Erythroblast (primary cell): ENCODE measurements at regions not wholly inside any gene's neighbourhood (a gene's known extent, or its start where the extent isn't known, plus 50 kb on each side); places are given as distances from the start of the nearest gene placed in this dataset.

Experiments
- DNase-seq, 2 experiments: peaks; one replicate each; lab custom pipeline; 2025; lab: John Stamatoyannopoulos, UW
- GATA1 ChIP-seq: IDR thresholded peaks from 2 replicates; pipeline ENCODE4 v1.6.1; 2011; ENCODE audit warnings: low read depth, mild to moderate bottlenecking, control low read depth, low read length, moderate library complexity
- POLR2A ChIP-seq: IDR thresholded peaks from 2 replicates; pipeline ENCODE4 v1.6.1; 2011; ENCODE audit warnings: mild to moderate bottlenecking, low read length

DNA sequence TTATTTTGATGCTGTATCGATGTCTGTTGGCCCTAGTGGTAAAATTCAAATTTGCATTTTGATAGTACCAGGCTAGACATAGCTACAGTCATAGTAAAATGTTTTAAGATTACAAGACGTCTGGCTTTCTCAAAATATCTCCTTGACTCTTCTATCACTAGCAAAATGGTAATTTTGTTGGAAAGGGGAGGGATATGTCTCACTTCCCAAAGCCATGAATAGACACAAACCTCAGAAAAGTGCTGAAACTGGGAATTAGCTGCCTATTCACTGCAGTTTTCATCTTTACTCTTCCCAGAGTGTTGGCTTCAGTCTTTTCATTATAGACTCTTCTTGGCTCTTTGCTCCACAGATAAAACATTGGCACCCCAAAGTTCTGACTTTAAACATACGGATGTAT, 1009.9 kb downstream of the ADGRL2 start:
- no peak for TF ChIP-seq GATA1
- no peak for TF ChIP-seq POLR2A
- DNase-seq, result no peak

DNA sequence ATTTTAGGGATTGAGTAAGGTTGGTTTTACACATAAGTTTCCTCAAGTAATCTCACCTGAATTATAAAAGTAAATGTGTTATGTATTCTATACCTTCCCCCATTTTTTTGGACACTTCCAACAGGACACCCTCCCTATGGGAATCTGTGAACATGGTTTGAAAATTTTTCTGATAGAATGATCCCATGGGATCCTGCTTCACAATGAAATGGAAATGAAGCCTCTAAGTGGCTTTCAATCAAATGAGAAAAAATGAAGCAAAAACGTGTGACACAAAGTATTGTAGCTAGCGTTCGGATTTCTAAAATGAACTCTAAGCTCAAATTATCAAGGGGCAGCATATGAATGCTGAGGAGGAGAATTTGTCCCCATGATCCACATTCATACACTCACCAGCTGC, 1006.8 kb downstream of the ADGRL2 start:
- no peak for DNase-seq
- TF ChIP-seq POLR2A, result no peak
- no peak for TF ChIP-seq GATA1

DNA sequence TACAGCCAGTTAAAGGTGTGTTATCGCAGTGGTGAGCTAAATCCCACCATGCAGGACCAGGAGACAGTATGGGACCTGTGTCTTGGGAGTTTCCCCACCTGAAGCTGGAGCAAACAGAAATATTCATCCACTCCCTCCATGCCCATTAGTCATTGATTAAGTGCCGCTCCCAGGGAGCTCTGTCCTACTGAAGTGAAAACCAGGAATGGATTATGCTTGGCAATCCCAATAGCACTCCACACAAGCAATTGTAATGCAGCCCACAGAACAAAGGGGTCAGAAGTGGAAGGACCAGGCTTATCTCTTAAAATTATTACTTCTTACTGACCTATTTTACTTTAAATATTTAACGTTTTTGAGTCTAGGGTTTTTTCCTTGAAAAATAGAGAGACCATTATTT, 1005.4 kb downstream of the ADGRL2 start:
- no peak for DNase-seq
- TF ChIP-seq POLR2A, result no peak
- TF ChIP-seq GATA1, result no peak

DNA sequence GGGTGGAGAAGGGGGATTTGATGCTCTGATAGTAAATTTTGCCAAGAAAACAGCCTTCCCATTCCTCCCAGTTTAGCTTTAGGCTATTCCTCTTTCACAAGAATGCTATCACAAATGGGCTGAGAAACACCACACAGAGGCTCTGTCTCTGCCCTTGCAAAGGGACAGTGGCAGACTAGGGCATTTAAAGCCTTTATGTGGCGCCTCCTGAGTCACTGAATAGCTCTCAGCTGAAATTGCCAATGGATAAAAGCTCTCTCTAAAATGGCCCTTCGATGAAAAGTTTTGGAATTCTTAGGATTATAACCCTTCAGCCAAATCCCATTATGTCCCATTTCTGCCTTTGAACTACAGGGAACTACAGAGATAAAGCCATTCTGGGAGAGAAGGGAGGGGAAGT, 1000.4 kb downstream of the ADGRL2 start:
- TF ChIP-seq POLR2A, result no peak
- no peak for TF ChIP-seq GATA1
- no peak for DNase-seq

DNA sequence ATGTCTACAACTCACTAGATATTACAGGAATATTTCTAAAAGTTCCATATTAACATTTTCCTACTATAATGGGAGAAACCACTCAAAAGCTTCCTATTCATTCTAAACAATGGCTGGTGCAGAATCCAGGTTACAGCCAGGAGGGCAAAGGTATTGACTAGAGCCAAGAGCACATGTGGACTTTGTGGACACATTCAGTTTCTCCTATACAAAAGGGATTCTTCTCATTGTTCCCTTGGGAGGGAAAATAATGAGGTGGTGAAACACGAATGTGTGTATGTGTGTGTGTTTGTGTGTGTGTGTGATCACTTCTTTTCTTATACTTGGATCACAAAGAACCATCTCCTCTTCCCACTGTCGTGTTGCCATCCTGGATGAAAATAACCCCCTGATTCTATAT, 1000.0 kb downstream of the ADGRL2 start:
- no peak for TF ChIP-seq POLR2A
- no peak for TF ChIP-seq GATA1
- no peak for DNase-seq

DNA sequence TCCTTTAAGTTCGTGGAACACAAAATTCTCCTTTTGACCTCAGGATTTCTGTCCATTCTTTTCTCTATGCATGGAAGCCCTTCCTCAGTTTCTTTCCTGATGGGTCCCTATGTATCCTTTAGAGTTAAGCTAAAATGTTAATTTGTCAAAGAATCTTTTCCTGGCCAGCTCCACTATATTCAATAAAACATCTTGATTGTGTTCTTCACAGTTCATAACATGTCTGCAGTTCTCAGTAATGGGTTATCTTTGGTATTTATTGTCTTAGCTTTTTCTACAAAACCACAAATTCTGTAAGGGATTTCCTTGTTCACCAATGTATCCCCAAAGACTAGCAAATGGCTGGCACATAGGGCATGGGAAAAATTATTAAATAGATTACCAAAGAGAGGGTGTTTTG, 998.5 kb downstream of the ADGRL2 start:
- no peak for DNase-seq
- TF ChIP-seq POLR2A (no peak), GATA1 (no peak)

DNA sequence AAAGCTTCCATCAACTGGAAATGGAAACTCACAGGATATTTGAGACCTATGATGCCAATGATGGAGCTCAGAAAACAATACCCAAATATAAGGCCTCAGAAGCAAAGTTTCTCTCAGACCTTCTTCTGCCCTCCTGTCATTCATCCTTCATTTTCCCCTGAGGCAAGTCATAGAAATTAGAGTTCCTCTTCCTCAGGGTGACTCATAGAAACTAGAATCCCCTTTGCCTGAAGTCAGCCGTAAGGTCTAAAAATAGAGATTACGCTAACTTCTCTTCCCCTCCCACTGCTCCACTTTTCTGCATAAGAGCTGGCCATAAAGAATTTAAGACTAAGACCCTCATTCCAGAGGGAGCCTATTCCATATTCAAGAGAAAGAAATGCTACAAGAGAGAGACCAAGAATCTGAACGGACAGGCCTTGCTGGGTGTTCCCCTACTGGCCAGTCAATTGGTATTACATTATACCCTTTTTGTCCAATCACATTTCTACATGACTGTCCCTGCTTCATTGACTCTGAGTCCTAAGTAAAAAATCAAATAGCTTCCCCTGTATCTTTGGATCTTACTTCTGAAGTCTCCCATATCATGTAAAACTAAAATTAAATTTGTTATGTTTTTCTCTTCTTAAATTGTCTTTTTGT, 994.9 kb downstream of the ADGRL2 start:
- TF ChIP-seq GATA1 (no peak), POLR2A (no peak)
- DNase-seq, result no peak

DNA sequence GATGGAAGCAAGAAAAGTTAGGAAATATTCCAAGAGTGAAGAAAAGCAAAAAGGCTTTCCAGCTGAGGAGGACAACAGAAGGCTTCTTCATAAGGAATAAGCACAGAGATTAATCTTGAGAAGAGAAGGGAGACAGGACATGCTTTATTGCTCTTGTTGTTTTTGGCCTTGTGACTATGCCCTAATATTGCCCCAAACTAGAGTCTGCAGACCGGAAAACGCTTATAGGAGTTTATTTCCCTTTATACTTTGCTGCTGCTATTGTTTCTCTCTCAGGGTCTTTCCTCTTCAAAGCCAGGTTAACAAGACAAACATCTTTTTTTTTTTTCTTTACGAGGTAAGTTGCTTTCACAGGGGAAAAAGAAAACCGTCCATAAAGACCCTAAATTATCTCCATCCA, 991.4 kb downstream of the ADGRL2 start:
- DNase-seq, result no peak
- no peak for TF ChIP-seq POLR2A
- no peak for TF ChIP-seq GATA1

DNA sequence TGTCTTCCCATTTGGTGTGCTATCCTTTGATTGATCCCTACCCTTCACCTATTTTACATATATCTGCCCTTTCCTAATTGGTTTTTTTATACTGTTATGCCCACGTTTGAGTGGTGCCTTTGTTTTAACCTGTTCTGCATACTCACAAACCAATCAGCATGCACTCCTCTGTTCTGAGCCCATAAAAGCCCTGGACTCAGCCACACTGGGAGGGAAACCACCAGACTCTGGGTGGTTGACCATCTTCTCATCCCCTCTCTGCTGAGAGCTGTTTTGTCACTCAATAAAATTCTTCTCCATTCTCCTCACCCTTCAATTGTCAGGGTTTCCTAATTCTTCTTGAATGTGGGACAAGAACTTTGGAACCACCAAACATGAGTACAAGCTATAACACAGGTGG, 989.8 kb downstream of the ADGRL2 start:
- TF ChIP-seq GATA1 (no peak), POLR2A (no peak)

DNA sequence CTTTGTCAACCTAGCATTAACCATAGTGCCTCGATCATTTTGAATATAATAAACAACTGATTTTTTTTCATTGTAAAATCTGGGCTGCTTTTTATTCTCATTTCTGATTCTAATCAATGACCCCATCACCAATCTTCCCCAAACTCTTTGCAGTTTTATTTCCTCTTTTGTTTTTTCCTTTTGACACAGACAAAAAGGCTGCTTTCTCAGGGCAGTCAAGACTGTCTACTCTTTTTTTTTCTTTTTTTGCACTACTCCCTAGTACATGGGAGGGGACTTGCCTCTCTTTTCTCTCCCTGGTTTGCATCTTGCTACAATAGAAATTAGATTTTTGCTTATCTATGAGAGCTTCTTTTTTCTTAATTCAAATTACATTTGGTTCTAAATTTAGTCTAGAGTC, 987.9 kb downstream of the ADGRL2 start:
- no peak for DNase-seq
- TF ChIP-seq GATA1 (no peak), POLR2A (no peak)

More for the DNA sequence above, 989.8 kb downstream of the ADGRL2 start:
- DNase-seq, result no peak

DNA sequence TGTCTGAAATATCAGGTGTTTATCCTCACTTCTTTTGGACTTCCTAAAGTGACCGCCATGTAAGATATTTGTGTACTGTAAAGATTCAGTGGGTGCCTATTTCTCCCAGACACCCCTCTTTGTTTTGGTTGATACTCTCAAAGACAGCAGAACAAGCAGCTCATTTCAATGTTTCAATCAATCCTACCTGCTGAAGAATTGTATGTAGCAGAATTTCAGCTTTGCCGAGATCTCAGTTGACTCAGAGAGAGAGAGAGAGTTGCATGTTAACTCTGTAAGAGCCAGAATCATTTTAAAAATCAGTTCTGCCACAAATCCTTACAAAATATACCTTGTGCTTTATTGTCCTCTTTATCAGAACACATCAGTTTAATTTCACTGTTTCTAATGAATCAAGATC, 987.3 kb downstream of the ADGRL2 start:
- TF ChIP-seq GATA1, result no peak
- no peak for TF ChIP-seq POLR2A

DNA sequence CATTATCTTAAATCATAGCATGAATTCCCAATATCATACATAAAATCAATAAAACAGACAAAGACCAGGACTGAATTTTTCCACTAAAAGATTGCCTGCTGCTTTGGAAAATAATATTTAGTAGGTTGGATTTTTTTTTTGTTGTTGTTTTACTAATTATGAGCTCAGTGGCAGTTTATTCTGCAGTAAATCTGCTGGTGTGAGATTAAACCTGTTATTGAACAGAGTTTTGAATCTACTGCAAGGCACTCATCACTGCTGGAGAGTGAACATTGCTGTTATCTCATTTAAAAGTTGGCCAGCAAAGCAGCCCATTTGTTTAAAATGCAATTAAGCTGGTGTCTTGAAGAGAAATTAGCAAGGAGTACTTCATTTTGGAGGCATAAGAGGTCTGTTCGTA, 986.1 kb downstream of the ADGRL2 start:
- TF ChIP-seq POLR2A (no peak), GATA1 (no peak)
- no peak for DNase-seq

More for the DNA sequence above, 987.3 kb downstream of the ADGRL2 start:
- DNase-seq, result no peak

DNA sequence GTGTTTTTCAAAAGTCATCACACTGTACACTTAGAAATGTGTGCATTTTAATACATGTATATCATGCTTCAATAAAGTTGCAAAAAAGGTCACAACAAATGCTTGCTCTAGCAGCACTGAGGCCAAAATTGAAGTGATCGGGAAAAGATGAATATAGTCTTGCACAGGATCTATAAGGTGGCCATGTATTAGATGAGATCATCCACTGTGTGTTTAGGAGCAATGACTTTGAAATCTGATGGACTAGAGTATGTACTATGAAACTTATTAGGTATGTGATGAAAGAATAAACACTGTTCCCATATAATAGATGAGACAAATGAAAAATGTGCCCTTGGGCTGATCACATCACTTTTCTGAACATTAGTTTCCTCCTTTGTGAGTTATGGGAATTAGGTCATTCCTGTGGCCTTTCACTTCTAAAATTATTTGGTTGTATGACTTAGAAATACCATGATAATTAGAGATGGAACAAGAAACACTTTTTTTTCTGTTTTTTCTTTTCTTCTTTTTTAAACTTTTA, 984.6 kb downstream of the ADGRL2 start:
- TF ChIP-seq POLR2A (no peak), GATA1 (no peak)
- DNase-seq, result no peak

DNA sequence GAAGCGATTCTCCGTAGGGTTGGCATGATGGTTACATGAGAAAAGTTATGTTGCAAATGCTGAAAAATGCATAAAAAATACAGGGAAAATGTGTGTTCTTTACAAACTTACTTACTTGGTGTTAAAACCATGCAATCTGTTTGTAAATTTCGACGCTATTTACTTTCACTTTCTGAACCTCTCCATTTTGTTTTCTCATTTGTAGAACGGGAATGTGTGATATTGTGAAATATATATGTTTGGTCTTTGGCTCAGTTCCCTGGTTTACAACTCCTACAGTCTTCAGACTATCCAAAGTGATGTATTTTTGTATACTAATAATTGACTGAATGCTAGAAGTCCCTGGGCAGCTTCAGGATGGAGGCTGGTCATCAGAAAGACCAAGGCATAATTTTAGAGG, 982.3 kb downstream of the ADGRL2 start:
- TF ChIP-seq GATA1, result no peak
- no peak for TF ChIP-seq POLR2A
- no peak for DNase-seq

DNA sequence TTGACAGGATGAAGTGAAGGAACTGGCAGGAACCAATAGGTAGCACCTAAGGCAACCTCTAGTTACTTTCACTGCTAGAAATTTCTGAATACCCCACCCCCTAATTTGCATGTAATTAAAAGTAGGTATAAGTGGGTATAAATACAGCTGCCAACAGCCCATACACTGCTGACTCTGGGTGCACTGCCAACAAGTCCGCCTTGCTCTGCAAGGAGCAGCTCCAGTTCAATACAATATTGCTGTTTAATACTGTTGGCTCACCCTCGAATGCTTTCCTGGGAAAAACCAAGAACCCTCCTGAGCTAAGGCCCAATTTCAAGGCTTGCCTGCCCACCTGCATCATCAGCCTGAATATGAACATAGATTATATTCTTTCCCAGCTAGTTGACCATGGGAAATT, 981.9 kb downstream of the ADGRL2 start:
- no peak for TF ChIP-seq POLR2A
- no peak for TF ChIP-seq GATA1
- DNase-seq, result no peak

DNA sequence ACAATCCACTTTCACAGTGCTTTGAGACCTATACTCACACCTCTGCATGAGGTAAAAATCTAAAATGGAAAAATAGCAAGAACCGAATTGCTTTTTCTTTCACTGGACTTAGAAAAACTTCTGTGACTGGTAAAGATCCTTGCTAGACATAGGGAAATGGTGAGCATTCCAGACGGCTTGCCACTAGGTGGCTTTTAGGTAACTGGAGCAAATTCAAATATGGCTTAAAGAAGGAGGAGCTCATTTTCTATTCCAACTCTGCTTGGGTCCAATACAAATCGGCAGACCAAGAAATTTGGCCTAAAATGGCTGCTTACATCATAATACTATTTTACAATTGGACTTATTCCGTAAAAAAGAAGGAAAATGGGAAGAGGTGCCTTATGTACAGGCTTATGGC, 977.9 kb downstream of the ADGRL2 start:
- TF ChIP-seq POLR2A (no peak), GATA1 (no peak)
- no peak for DNase-seq
